WTC11 (cell line): ENCODE measurements at regions not wholly inside any gene's neighbourhood (a gene's known extent, or its start where the extent isn't known, plus 50 kb on each side); places are given as distances from the start of the nearest gene placed in this dataset.

Experiments used
- ATAC-seq: fragments of 200-7000 bp; cut with Tn5 transposase; 2 replicates; pipeline ENCODE4 v1.10.0; 2021; ENCODE audit warnings: mild to moderate bottlenecking, moderate library complexity
- CTCF ChIA-PET: fragments of 300-600 bp; sonication (Branson Sonifier 250); formaldehyde crosslinking; loops from one replicate; lab custom pipeline; 2021; ENCODE audit warnings: antibody characterized with exemption; lab: Charles Lee
- POLR2A ChIA-PET: fragments of 350-600 bp; sonication (Branson Sonifier 250); formaldehyde crosslinking; loops from one replicate; lab custom pipeline; 2021; ENCODE audit warnings: antibody characterized with exemption; lab: Charles Lee
- DNase-seq: peaks from one replicate; pipeline ENCODE4 v3.0.0; 2021; ENCODE audit warnings: low spot score
- H3K27ac Mint-ChIP-seq: 2 replicates; pipeline ENCODE4 v1.8.0; 2021; ENCODE audit warnings: mixed read lengths
- H3K27me3 Mint-ChIP-seq: 2 replicates; pipeline ENCODE4 v1.8.0; 2021; ENCODE audit warnings: low read depth, mild to moderate bottlenecking, moderate library complexity, mixed read lengths
- H3K36me3 Mint-ChIP-seq: 2 replicates; pipeline ENCODE4 v1.8.0; 2021; ENCODE audit warnings: mixed read lengths
- H3K4me1 Mint-ChIP-seq: 2 replicates; pipeline ENCODE4 v1.8.0; 2022; ENCODE audit warnings: mixed read lengths
- H3K4me3 Mint-ChIP-seq: 2 replicates; pipeline ENCODE4 v1.8.0; 2021; ENCODE audit warnings: mild to moderate bottlenecking, moderate library complexity, mixed read lengths
- H3K9me3 Mint-ChIP-seq: 2 replicates; pipeline ENCODE4 v1.8.0; 2021; ENCODE audit warnings: mixed read lengths
- CREB1 ChIP-seq: sonication (generic); formaldehyde crosslinking; IDR thresholded peaks from 2 replicates; pipeline ENCODE4 v1.8.0; 2023; ENCODE audit warnings: mild to moderate bottlenecking, missing genetic modification reagents
- CREM ChIP-seq: sonication (generic); formaldehyde crosslinking; IDR thresholded peaks from 2 replicates; pipeline ENCODE4 v1.8.1; 2022; ENCODE audit warnings: mild to moderate bottlenecking, missing genetic modification reagents, moderate library complexity
- E2F1 ChIP-seq: sonication (generic); formaldehyde crosslinking; IDR thresholded peaks from 2 replicates; pipeline ENCODE4 v1.8.0; 2022; ENCODE audit warnings: mild to moderate bottlenecking, missing genetic modification reagents
- E2F4 ChIP-seq: sonication (generic); formaldehyde crosslinking; IDR thresholded peaks from 2 replicates; pipeline ENCODE4 v1.8.1; 2022; ENCODE audit warnings: low read depth, mild to moderate bottlenecking, moderate library complexity, missing genetic modification reagents, borderline replicate concordance
- EMX1 ChIP-seq: fragments of 250-450 bp; sonication (Bioruptor Pico); IDR thresholded peaks from 2 replicates; pipeline ENCODE4 v1.8.0; 2021; ENCODE audit warnings: mild to moderate bottlenecking
- ETV6 ChIP-seq: sonication (generic); formaldehyde crosslinking; IDR thresholded peaks from 2 replicates; pipeline ENCODE4 v1.8.1; 2022; ENCODE audit warnings: mild to moderate bottlenecking, missing genetic modification reagents
- MYBL2 ChIP-seq: sonication (generic); formaldehyde crosslinking; IDR thresholded peaks from 2 replicates; pipeline ENCODE4 v1.8.1; 2023; ENCODE audit warnings: mild to moderate bottlenecking, moderate library complexity, missing genetic modification reagents
- NFATC4 ChIP-seq: fragments of 250-450 bp; sonication (Bioruptor Pico); IDR thresholded peaks from 2 replicates; pipeline ENCODE4 v1.9.0; 2021; ENCODE audit warnings: mild to moderate bottlenecking
- NR3C1 ChIP-seq: sonication (generic); formaldehyde crosslinking; conservative IDR thresholded peaks from 2 replicates; pipeline ENCODE4 v1.8.1; 2023; ENCODE audit warnings: low read depth, mild to moderate bottlenecking, missing genetic modification reagents
- PRRX2 ChIP-seq: fragments of 250-450 bp; sonication (Bioruptor Pico); IDR thresholded peaks from 2 replicates; pipeline ENCODE4 v1.8.0; 2021; ENCODE audit warnings: mild to moderate bottlenecking
- TP53 ChIP-seq: sonication (generic); formaldehyde crosslinking; IDR thresholded peaks from 2 replicates; pipeline ENCODE4 v1.8.1; 2023; ENCODE audit warnings: mild to moderate bottlenecking, missing genetic modification reagents
- ZNF219 ChIP-seq: sonication (generic); formaldehyde crosslinking; IDR thresholded peaks from 2 replicates; pipeline ENCODE4 v1.8.0; 2023; ENCODE audit warnings: missing genetic modification reagents, mild to moderate bottlenecking, borderline replicate concordance
- ZNF232 ChIP-seq: sonication (generic); formaldehyde crosslinking; IDR thresholded peaks from 2 replicates; pipeline ENCODE4 v1.8.0; 2022; ENCODE audit warnings: mild to moderate bottlenecking, missing genetic modification reagents
- ZNF317 ChIP-seq: sonication (generic); formaldehyde crosslinking; IDR thresholded peaks from 2 replicates; pipeline ENCODE4 v1.8.1; 2023; ENCODE audit warnings: low read depth, mild to moderate bottlenecking, moderate library complexity, missing genetic modification reagents, borderline replicate concordance
- ZNF396 ChIP-seq: fragments of 250-450 bp; sonication (Bioruptor Pico); IDR thresholded peaks from 2 replicates; pipeline ENCODE4 v1.8.0; 2021; ENCODE audit warnings: mild to moderate bottlenecking, moderate library complexity, borderline replicate concordance
- ZNF416 ChIP-seq: fragments of 250-450 bp; sonication (Bioruptor Pico); IDR thresholded peaks from 2 replicates; pipeline ENCODE4 v1.9.0; 2021; ENCODE audit warnings: mild to moderate bottlenecking, inconsistent platforms
- ZNF671 ChIP-seq: fragments of 250-450 bp; sonication (Bioruptor Pico); IDR thresholded peaks from 2 replicates; pipeline ENCODE4 v1.8.0; 2021; ENCODE audit warnings: mild to moderate bottlenecking
- TF ChIP-seq, protein P1 (sequence below): sonication (generic); formaldehyde crosslinking; IDR thresholded peaks from 2 replicates; pipeline ENCODE4 v1.8.0; 2022; ENCODE audit warnings: mild to moderate bottlenecking, missing genetic modification reagents
- TF ChIP-seq, protein P2 (sequence below): sonication (generic); formaldehyde crosslinking; IDR thresholded peaks from 2 replicates; pipeline ENCODE4 v1.8.1; 2023; ENCODE audit warnings: mild to moderate bottlenecking, missing genetic modification reagents, moderate library complexity

GRCh38 chr14:89500303-89500702 lies 83.3 kb upstream of the FOXN3 start (continued):
- TF ChIP-seq ZNF671 (CRISPR knock-in tag) (no peak), ZNF219 (CRISPR knock-in tag) (no peak), ZNF416 (CRISPR knock-in tag) (no peak), ZNF317 (CRISPR knock-in tag) (no peak), ETV6 (CRISPR knock-in tag) (no peak), CREB1 (CRISPR knock-in tag) (no peak), PRRX2 (CRISPR knock-in tag) (no peak), NR3C1 (CRISPR knock-in tag) (no peak)
- TF ChIP-seq, protein P1, sequence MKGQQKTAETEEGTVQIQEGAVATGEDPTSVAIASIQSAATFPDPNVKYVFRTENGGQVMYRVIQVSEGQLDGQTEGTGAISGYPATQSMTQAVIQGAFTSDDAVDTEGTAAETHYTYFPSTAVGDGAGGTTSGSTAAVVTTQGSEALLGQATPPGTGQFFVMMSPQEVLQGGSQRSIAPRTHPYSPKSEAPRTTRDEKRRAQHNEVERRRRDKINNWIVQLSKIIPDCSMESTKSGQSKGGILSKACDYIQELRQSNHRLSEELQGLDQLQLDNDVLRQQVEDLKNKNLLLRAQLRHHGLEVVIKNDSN (CRISPR knock-in tag) = no peak
- TF ChIP-seq, all 79 proteins: peak for 0

DNA sequence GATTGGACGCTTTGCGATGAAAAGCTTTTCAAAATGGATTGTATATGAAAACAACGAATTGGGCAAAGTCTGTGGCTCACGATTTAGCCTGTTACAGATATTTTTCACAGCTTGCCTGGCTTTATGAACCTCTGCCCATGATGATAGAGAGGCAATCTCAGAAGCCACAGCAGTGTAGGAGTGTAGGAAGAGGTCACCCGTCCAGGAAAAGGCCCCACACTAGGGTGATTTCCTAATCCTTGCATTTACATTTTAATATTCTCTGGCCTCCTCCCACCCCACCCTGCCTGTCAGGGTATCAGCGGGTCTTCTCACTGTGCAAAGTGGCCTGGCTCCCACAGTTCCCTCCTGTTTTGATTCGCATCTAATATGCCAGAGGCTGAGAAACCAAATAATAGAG lies 81.8 kb upstream of the FOXN3 start:
- H3K4me1 Mint-ChIP-seq = peaks cover 55% of the 10 kb centered on the region
- DNase-seq (no peak), ATAC-seq (no peak)
- H3K27ac Mint-ChIP-seq = no peak overlapping the region
- CTCF ChIA-PET = no interaction called here
- POLR2A ChIA-PET = no interaction called here
- peaks cover 9% of the 10 kb centered on the region for H3K36me3 Mint-ChIP-seq
- H3K27me3 Mint-ChIP-seq = no peaks in the 10 kb centered on the region
- TF ChIP-seq CREM (CRISPR knock-in tag) (no peak), E2F4 (no peak), ZNF396 (CRISPR knock-in tag) (no peak), E2F1 (no peak), MYBL2 (CRISPR knock-in tag) (no peak), NFATC4 (CRISPR knock-in tag) (no peak)
- H3K4me3 Mint-ChIP-seq = no peak overlapping the region
- no peaks in the 10 kb centered on the region for H3K9me3 Mint-ChIP-seq

- CTCF ChIA-PET = no interaction called here
- peaks cover 5% of the 10 kb centered on the region for H3K36me3 Mint-ChIP-seq
- no peak overlapping the region for H3K4me3 Mint-ChIP-seq
- TF ChIP-seq, protein P2, sequence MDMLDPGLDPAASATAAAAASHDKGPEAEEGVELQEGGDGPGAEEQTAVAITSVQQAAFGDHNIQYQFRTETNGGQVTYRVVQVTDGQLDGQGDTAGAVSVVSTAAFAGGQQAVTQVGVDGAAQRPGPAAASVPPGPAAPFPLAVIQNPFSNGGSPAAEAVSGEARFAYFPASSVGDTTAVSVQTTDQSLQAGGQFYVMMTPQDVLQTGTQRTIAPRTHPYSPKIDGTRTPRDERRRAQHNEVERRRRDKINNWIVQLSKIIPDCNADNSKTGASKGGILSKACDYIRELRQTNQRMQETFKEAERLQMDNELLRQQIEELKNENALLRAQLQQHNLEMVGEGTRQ (CRISPR knock-in tag) = peak; percentile 66
- TF ChIP-seq EMX1 (CRISPR knock-in tag) = no peak
- TF ChIP-seq TP53 (CRISPR knock-in tag) = no peak
- no peak for TF ChIP-seq CREB1 (CRISPR knock-in tag)
- TF ChIP-seq ETV6 (CRISPR knock-in tag) = no peak
- TF ChIP-seq ZNF232 (CRISPR knock-in tag) = no peak
- POLR2A ChIA-PET = no interaction called here
- DNase-seq (no peak), ATAC-seq (peak; percentile 58)
- H3K9me3 Mint-ChIP-seq = no peaks in the 10 kb centered on the region
- peaks cover 65% of the 10 kb centered on the region for H3K4me1 Mint-ChIP-seq
- peak overlapping the region; percentile 10; the same call in 1 of the 2 replicates for H3K27ac Mint-ChIP-seq
- H3K27me3 Mint-ChIP-seq = no peaks in the 10 kb centered on the region
These were observed 78.7 kb upstream of the FOXN3 start for GRCh38 chr14:89495718-89496117.
